C1 segment of cervical spinal cord (tissue), 14 donors: ENCODE measurements at regions not wholly inside any gene's neighbourhood (a gene's known extent, or its start where the extent isn't known, plus 50 kb on each side); places are given as distances from the start of the nearest gene placed in this dataset.

Experiments
- DNase-seq, 14 donors: peaks; one replicate each; lab custom pipeline; 2025; lab: John Stamatoyannopoulos, UW

GRCh38 chr4:148764720-148765119 lies 322.5 kb upstream of the NR3C2 start:
- DNase-seq, result no peak

GRCh38 chr4:148757171-148757570 lies 315.0 kb upstream of the NR3C2 start:
- DNase-seq, result no peak

- no peak for DNase-seq
Observed at GRCh38 chr4:148749403-148749802, 307.2 kb upstream of the NR3C2 start.

- no peak for DNase-seq
Observed at GRCh38 chr4:148747721-148748268, 305.6 kb upstream of the NR3C2 start.

- no peak for DNase-seq
Observed at GRCh38 chr4:148740701-148741100, 298.5 kb upstream of the NR3C2 start.

- DNase-seq, result no peak
Observed at GRCh38 chr4:148737061-148737770, 295.0 kb upstream of the NR3C2 start.

GRCh38 chr4:148735432-148736155 lies 293.4 kb upstream of the NR3C2 start:
- DNase-seq, result no peak

GRCh38 chr4:148730766-148731165 lies 288.6 kb upstream of the NR3C2 start:
- no peak for DNase-seq

GRCh38 chr4:148730082-148730640 lies 287.9 kb upstream of the NR3C2 start:
- DNase-seq, result no peak

- DNase-seq, result no peak
Observed at GRCh38 chr4:148717988-148718387, 275.8 kb upstream of the NR3C2 start.

- no peak for DNase-seq
Observed at GRCh38 chr4:148716431-148717052, 274.3 kb upstream of the NR3C2 start.

GRCh38 chr4:148704291-148704690 lies 262.1 kb upstream of the NR3C2 start:
- DNase-seq, result no peak

GRCh38 chr4:148694702-148695101 lies 252.5 kb upstream of the NR3C2 start:
- no peak for DNase-seq

- no peak for DNase-seq
Observed at GRCh38 chr4:148693913-148694649, 251.9 kb upstream of the NR3C2 start.

GRCh38 chr4:148692242-148692641 lies 250.0 kb upstream of the NR3C2 start:
- DNase-seq, result no peak

- no peak for DNase-seq
Observed at GRCh38 chr4:148686449-148686848, 244.2 kb upstream of the NR3C2 start.

- no peak for DNase-seq
Observed at GRCh38 chr4:148684638-148685037, 242.4 kb upstream of the NR3C2 start.

GRCh38 chr4:148680884-148681283 lies 238.7 kb upstream of the NR3C2 start:
- no peak for DNase-seq

GRCh38 chr4:148676344-148676743 lies 234.1 kb upstream of the NR3C2 start:
- DNase-seq, result no peak

- no peak for DNase-seq
Observed at GRCh38 chr4:148674876-148675275, 232.7 kb upstream of the NR3C2 start.

- DNase-seq, result no peak
Observed at GRCh38 chr4:148664636-148665035, 222.4 kb upstream of the NR3C2 start.

GRCh38 chr4:148654131-148654530 lies 211.9 kb upstream of the NR3C2 start:
- no peak for DNase-seq
